Retinal pigment epithelial cell (primary cell): ENCODE measurements at regions not wholly inside any gene's neighbourhood (a gene's known extent, or its start where the extent isn't known, plus 50 kb on each side); places are given as distances from the start of the nearest gene placed in this dataset.

ENCODE experiments used
- DNase-seq: peaks from one replicate; pipeline ENCODE4 v3.0.0-alpha.2; 2010; ENCODE audit warnings: low read depth
- H3K4me3 ChIP-seq: 2 replicates; pipeline ENCODE4 v1.5.1; 2011; ENCODE audit warnings: mild to moderate bottlenecking, low read length, control low read depth, moderate library complexity
- TF ChIP-seq, protein P1 (sequence below): conservative IDR thresholded peaks from 2 replicates; pipeline ENCODE4 v1.5.1; 2011; ENCODE audit warnings: low read depth, low read length, control low read depth, inconsistent platforms

DNA sequence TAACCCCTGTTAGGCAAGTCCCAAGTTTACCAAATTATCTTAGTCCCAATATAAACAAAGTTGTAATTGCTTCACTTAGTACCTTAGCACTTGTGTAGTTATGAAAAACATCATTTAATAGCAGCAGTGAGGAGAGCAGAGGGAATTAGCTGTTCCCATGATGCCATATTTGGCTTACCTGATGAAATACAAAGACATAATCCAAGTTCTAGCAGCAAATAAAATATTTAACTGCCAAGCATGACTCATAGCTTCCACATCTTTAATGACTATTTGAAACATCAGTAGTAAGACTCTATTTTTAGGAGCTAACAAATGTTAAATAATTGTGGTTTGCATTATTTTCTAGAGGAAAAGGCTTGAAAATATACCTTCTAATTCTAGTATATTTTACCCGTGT lies 94.0 kb upstream of the MCHR2 start:
- TF ChIP-seq, protein P1, sequence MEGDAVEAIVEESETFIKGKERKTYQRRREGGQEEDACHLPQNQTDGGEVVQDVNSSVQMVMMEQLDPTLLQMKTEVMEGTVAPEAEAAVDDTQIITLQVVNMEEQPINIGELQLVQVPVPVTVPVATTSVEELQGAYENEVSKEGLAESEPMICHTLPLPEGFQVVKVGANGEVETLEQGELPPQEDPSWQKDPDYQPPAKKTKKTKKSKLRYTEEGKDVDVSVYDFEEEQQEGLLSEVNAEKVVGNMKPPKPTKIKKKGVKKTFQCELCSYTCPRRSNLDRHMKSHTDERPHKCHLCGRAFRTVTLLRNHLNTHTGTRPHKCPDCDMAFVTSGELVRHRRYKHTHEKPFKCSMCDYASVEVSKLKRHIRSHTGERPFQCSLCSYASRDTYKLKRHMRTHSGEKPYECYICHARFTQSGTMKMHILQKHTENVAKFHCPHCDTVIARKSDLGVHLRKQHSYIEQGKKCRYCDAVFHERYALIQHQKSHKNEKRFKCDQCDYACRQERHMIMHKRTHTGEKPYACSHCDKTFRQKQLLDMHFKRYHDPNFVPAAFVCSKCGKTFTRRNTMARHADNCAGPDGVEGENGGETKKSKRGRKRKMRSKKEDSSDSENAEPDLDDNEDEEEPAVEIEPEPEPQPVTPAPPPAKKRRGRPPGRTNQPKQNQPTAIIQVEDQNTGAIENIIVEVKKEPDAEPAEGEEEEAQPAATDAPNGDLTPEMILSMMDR = no peak
- peak; percentile 86 for DNase-seq
- no peak overlapping the region for H3K4me3 ChIP-seq

DNA sequence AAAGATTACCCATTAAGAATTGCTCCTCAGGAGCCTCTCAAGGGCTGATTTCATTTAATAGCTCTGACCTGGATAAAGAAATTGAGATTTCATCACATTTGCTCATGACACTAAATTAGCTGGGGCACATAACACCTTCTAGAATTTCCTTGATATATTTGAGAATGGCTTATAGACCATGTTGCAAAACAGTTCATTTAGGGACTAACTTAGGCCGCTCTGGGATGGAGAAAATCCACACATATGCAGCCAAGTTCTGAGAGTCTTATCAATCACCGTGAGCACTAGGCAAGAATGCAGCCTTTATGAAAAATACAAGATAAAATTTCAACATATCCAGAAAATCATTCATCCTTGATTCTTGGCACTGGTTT lies 91.0 kb upstream of the MCHR2 start:
- no peak overlapping the region for H3K4me3 ChIP-seq
- peak; percentile 39 for DNase-seq
- TF ChIP-seq, protein P1 = no peak

DNA sequence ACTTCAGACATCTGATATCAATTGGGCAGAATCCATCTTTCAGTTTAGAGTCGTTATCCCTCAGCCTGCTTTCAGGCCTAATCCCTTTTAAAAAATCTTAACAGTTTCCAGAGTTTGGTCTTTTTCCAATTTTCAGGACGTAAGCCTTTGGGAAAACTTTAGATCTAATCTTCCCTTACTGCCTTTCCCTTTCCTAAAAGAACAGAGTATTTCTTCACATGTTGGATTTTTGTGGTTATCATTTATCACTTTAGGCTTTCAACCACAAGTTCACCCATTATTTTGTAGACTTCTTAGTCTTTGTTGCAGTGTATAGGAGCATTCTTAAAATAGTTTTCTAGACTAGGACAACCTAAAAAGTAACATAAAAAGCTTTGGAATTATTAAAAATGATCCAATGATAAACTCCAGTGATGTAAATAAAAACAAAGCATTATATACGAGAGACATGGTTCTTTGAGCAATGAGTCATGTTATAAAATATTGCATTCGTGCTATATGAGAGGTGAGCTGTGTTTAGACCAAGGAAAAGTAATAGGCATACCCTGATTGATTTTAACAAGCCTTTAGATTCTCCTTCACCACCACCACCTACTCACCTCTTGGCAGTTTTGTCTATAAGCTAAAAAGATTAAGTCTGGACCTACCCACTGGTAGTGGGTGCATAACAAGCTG lies 90.4 kb upstream of the MCHR2 start:
- peak; percentile 63 for DNase-seq
- no peak overlapping the region for H3K4me3 ChIP-seq
- TF ChIP-seq, protein P1 = no peak

DNA sequence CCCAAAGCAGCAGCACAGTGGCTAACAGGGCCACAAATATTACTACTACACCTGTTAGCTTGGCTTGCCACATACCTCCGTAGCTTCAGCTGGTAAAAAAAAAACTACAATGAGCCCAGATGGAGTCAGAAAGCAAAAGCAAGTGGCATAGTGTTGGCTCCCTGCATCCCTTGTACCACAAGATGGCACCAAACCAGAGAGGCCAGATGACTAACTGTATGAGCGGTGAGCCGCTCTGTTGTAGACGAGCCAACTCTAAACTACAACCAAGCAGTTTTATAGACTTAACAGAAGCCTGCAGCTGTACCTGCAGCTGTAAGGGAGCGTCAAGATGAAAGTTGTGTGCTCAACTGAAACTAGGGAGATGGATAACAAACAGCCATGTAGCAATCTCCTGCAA lies 84.5 kb upstream of the MCHR2 start:
- TF ChIP-seq, protein P1 = peak; percentile 70
- no peak overlapping the region for H3K4me3 ChIP-seq
- DNase-seq = no peak

DNA sequence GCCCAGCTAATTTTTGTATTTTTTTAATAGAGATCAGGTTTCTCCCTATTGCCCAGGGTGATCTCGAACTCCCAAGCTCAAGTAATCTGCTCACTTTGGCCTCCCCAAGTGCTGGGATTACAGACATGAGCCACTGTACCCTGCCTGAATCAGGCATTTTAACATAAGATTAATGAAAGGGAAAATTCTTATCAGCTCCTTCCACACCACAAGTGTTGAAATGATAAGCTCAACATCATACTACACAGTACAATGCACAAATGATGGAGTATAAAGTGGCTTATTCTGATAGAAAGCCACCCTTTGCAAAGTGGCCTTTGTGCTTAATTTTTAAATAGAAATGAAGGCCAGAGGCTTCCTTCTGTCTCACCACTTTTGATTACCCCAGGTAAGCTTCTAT lies 71.3 kb upstream of the MCHR2 start:
- H3K4me3 ChIP-seq = no peak overlapping the region
- TF ChIP-seq, protein P1 = no peak
- DNase-seq = no peak

DNA sequence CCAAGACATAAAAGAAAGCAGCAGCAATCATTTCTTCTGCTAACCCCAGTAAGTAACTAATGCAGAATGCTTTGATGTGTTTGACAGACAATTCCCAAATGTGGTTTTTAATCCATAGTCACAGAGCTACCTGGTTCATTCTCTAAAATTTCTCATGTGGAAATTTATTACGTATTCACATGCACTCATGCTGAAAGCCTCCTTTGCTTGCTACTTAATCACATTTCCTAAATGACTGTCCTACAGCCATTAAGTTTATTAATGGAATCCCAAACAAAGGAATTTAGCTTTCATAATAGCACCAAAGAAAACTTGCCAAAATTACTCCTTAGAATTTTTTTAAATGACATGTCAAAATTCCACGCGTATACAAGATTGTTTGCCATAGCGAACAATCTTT lies 68.6 kb upstream of the MCHR2 start:
- H3K4me3 ChIP-seq = no peak overlapping the region
- TF ChIP-seq, protein P1 = no peak
- DNase-seq = no peak

DNA sequence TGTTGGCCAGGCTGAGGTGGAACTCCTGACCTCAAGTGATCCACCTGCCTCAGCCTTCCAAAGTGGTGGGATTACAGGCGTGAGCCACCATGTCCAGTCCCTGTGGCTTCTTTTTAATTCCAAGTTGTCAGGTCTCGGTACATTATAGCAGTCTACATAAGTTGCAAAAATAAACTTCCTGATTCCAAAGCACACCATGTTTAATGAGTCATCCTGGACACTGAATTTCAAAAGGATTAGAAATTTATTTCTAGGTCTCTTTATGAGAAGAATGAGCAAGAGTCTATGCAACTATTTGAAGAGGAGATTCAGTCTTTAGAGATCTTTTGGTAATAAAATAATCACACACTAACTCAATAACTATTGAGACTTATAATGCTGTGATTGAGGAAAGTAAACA lies 63.9 kb upstream of the MCHR2 start:
- TF ChIP-seq, protein P1 = no peak
- no peak overlapping the region for H3K4me3 ChIP-seq
- peak; percentile 12 for DNase-seq
